ENCODE measurements at regions not wholly inside any gene's neighbourhood (a gene's known extent, or its start where the extent isn't known, plus 50 kb on each side); places are given as distances from the start of the nearest gene placed in this dataset.

DNA sequence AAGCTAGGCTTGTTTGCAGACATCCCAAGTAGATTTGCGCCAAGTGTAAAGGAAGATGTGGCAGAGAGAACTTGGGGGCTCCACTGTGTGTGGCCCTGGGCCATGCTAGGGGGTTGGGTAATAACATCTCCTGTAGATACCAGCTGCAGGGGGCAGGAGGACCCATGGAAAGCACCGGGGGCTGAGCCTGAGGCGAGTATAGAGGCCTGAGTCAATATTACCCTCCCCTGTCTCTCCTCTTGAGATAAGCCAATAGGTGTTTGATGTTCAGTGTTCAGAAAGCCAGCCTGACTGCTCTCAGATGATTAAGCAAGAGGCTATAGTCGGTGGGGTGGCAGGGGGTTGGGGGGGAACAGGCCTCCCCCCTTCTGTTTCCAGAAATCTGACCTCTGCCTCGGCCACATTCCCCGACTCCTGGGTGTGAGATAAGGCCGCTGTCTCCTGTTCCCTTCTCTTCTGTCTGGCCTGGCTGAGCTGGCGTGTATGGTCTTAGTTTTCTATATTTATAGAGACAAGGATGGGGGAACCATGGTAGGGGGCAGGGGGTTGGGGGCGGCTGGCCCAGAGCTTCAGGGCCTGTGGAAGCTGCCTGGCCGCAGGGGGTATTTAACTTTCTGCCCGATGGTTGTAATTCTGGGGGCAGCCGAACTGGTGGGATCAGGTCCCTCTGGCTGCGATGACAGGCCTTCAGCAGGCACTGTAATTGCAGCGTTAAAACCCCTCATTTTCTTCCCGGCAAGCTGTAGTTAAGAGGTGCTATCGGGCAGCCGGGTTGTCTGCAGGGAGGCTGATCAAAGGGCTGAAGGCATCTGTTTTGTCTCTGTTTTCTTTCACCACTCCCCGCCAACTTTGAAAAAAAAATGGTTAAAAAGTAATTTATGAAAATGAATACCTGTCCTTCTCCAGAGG, 292.0 kb downstream of the NSG2 start:
- Histone ChIP-seq H3K36me3 (ENCODE audit: insufficient read depth, low read length) (no peaks in the 10 kb centered on the region), H3K4me2 (ENCODE audit: low read depth, low read length, poor library complexity, severe bottlenecking) (no peak overlapping the region), H2AFZ (ENCODE audit: low read length) (no peak overlapping the region), H4K20me1 (ENCODE audit: insufficient read depth, low read length, poor library complexity, severe bottlenecking) (no peaks in the 10 kb centered on the region), H3K4me3 (ENCODE audit: low read length, poor library complexity, severe bottlenecking) (no peak overlapping the region), H3F3A (ENCODE audit: low read depth) (no peaks in the 10 kb centered on the region), H3K79me2 (ENCODE audit: insufficient read depth, low read length) (no peaks in the 10 kb centered on the region), H3K27me3 (ENCODE audit: insufficient read depth, low read length, poor library complexity, severe bottlenecking) (no peaks in the 10 kb centered on the region), H3K9me3 (ENCODE audit: insufficient read depth, low read depth, low read length) (no peaks in the 10 kb centered on the region), H3K4me1 (ENCODE audit: insufficient read depth, low read length, poor library complexity, severe bottlenecking) (no peaks in the 10 kb centered on the region), H3K9me2 (replicated peaks; ENCODE audit: low read depth, low read length) (no peaks in the 10 kb centered on the region), H3K9ac (ENCODE audit: low read depth, low read length, poor library complexity, severe bottlenecking) (no peak overlapping the region)
- no peak for TF ChIP-seq EZH2phosphoT487 (IDR thresholded peaks at IDR 0.05; ENCODE audit: borderline replicate concordance)
- TF ChIP-seq, protein P1, sequence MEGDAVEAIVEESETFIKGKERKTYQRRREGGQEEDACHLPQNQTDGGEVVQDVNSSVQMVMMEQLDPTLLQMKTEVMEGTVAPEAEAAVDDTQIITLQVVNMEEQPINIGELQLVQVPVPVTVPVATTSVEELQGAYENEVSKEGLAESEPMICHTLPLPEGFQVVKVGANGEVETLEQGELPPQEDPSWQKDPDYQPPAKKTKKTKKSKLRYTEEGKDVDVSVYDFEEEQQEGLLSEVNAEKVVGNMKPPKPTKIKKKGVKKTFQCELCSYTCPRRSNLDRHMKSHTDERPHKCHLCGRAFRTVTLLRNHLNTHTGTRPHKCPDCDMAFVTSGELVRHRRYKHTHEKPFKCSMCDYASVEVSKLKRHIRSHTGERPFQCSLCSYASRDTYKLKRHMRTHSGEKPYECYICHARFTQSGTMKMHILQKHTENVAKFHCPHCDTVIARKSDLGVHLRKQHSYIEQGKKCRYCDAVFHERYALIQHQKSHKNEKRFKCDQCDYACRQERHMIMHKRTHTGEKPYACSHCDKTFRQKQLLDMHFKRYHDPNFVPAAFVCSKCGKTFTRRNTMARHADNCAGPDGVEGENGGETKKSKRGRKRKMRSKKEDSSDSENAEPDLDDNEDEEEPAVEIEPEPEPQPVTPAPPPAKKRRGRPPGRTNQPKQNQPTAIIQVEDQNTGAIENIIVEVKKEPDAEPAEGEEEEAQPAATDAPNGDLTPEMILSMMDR (conservative IDR thresholded peaks at IDR 0.05; ENCODE audit: low read length), result no peak

- Histone ChIP-seq H3K36me3 (ENCODE audit: insufficient read depth, low read length) (no peaks in the 10 kb centered on the region), H3K9me2 (replicated peaks; ENCODE audit: low read depth, low read length) (no peaks in the 10 kb centered on the region), H4K20me1 (ENCODE audit: insufficient read depth, low read length, poor library complexity, severe bottlenecking) (no peaks in the 10 kb centered on the region), H3K79me2 (ENCODE audit: insufficient read depth, low read length) (no peaks in the 10 kb centered on the region), H3F3A (ENCODE audit: low read depth) (no peaks in the 10 kb centered on the region), H3K27me3 (ENCODE audit: insufficient read depth, low read length, poor library complexity, severe bottlenecking) (no peaks in the 10 kb centered on the region), H3K9ac (ENCODE audit: low read depth, low read length, poor library complexity, severe bottlenecking) (no peak overlapping the region), H3K9me3 (ENCODE audit: insufficient read depth, low read depth, low read length) (no peaks in the 10 kb centered on the region), H3K4me3 (ENCODE audit: low read length, poor library complexity, severe bottlenecking) (no peak overlapping the region), H3K4me2 (ENCODE audit: low read depth, low read length, poor library complexity, severe bottlenecking) (no peak overlapping the region), H2AFZ (ENCODE audit: low read length) (no peak overlapping the region), H3K4me1 (ENCODE audit: insufficient read depth, low read length, poor library complexity, severe bottlenecking) (no peaks in the 10 kb centered on the region)
- TF ChIP-seq, protein P1 (conservative IDR thresholded peaks at IDR 0.05; ENCODE audit: low read length), result no peak
- TF ChIP-seq EZH2phosphoT487 (IDR thresholded peaks at IDR 0.05; ENCODE audit: borderline replicate concordance), result no peak
Measured at GRCh38 chr5:174338185-174339010, 292.9 kb downstream of the NSG2 start.

DNA sequence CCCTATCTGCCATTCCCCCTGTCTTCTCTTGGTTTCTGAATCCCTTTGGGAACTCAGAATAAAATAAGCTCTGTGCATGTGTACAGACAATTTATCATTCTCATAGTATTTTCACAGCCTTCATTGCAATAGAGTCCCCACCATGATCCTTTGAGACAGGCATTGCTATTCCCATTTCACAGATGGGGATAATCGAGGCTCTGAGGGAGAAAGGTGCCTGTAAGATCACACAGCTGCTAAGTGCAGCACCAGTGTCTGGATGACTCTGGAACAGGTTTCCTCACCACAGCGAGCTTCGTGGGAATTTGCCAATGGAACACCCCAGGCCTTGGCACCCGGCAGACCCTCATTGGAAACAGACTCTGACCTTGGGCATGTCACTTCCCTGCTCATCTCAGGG, 293.6 kb downstream of the NSG2 start:
- Histone ChIP-seq H3F3A (ENCODE audit: low read depth) (no peaks in the 10 kb centered on the region), H2AFZ (ENCODE audit: low read length) (no peak overlapping the region), H3K79me2 (ENCODE audit: insufficient read depth, low read length) (no peaks in the 10 kb centered on the region), H3K9me2 (replicated peaks; ENCODE audit: low read depth, low read length) (no peaks in the 10 kb centered on the region), H3K4me2 (ENCODE audit: low read depth, low read length, poor library complexity, severe bottlenecking) (no peak overlapping the region), H3K36me3 (ENCODE audit: insufficient read depth, low read length) (no peaks in the 10 kb centered on the region), H4K20me1 (ENCODE audit: insufficient read depth, low read length, poor library complexity, severe bottlenecking) (no peaks in the 10 kb centered on the region), H3K9me3 (ENCODE audit: insufficient read depth, low read depth, low read length) (no peaks in the 10 kb centered on the region), H3K27me3 (ENCODE audit: insufficient read depth, low read length, poor library complexity, severe bottlenecking) (no peaks in the 10 kb centered on the region), H3K4me1 (ENCODE audit: insufficient read depth, low read length, poor library complexity, severe bottlenecking) (no peaks in the 10 kb centered on the region), H3K9ac (ENCODE audit: low read depth, low read length, poor library complexity, severe bottlenecking) (no peak overlapping the region), H3K4me3 (ENCODE audit: low read length, poor library complexity, severe bottlenecking) (no peak overlapping the region)
- TF ChIP-seq, protein P1 (conservative IDR thresholded peaks at IDR 0.05; ENCODE audit: low read length), result no peak
- no peak for TF ChIP-seq EZH2phosphoT487 (IDR thresholded peaks at IDR 0.05; ENCODE audit: borderline replicate concordance)

Data from Loucy (cell line).